Uterus (tissue), 3 donors: ENCODE measurements at regions not wholly inside any gene's neighbourhood (a gene's known extent, or its start where the extent isn't known, plus 50 kb on each side); places are given as distances from the start of the nearest gene placed in this dataset.

Experiments
- DNase-seq, 2 donors: peaks; one replicate each; pipeline ENCODE4 v3.0.0-alpha.2; 2019 to 2020
- H3K27ac ChIP-seq, 2 donors: fragments of 200-600 bp; sonication (generic); 1 replicate in 1 of 2; 2 replicates in 1 of 2; pipeline ENCODE4 v1.5.1; 2016 to 2018
- H3K27me3 ChIP-seq, 2 donors: fragments of 200-600 bp; sonication (generic); one replicate each; pipeline ENCODE4 v1.5.1; 2018 to 2019; ENCODE audit warnings: control low read depth in 1 of 2
- H3K36me3 ChIP-seq, 2 donors: fragments of 200-600 bp; sonication (generic); one replicate each; pipeline ENCODE4 v1.5.1; 2019; ENCODE audit warnings: control low read depth in 1 of 2
- H3K4me1 ChIP-seq, 2 donors: fragments of 200-600 bp; sonication (generic); one replicate each; pipeline ENCODE4 v1.5.1; 2018 to 2019; ENCODE audit warnings: control low read depth in 1 of 2
- H3K4me3 ChIP-seq, 2 donors: fragments of 200-600 bp; sonication (generic); 1 replicate in 1 of 2; 2 replicates in 1 of 2; pipeline ENCODE4 v1.5.1; 2018 to 2019; ENCODE audit warnings: mild to moderate bottlenecking in 1 of 2
- H3K9me3 ChIP-seq, 2 donors: fragments of 200-600 bp; sonication (generic); one replicate each; pipeline ENCODE4 v1.5.1; 2019; ENCODE audit warnings: control low read depth in 1 of 2
- POLR2A ChIP-seq, 2 donors: fragments of 450-650 bp; IDR thresholded peaks; one replicate each; pipeline ENCODE4 v1.6.1; 2016; ENCODE audit warnings: antibody characterized with exemption in 2 of 2, mild to moderate bottlenecking in 1 of 2, moderate library complexity in 1 of 2
- intact Hi-C: fragments of 100-400 bp; cut with DNase I; formaldehyde crosslinking; loops from one replicate; pipeline ENCODE4 v1.15.1; 2023; ENCODE audit warnings: low total_unique reads
- TF ChIP-seq, protein P1 (sequence below), 4 experiments: fragments of 200-600 bp in 2 of 4; fragments of 450-650 bp in 2 of 4; sonication (generic) in 2 of 4; IDR thresholded peaks; one replicate each; pipeline ENCODE4 v1.5.1; 2016 to 2019; ENCODE audit warnings: antibody characterized with exemption in 4 of 4, mild to moderate bottlenecking in 2 of 4, moderate library complexity in 1 of 4
- donor health status: DM: yes; HTN: yes; CAD: no.

DNA sequence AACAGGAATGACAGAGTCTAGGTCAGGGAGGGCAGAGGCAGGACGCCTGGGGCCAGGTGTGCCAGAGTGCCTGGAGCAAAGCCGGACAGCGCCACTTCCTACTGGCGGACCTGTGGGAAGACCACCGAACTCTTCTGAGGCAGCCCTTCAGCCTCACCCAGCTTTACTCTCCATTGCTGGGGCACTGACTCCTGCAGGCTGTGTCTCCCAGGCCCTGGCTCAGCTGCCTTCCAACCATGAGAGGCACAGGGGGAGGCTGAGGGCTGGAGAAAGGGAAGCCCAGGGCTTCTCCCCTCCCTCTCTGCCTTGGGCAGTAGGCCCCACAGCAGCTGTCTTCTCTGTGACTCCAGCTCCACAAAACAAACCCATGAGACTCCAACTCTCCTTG, 139.6 kb upstream of the UNC5B start:
- Histone ChIP-seq H3K4me3 (no peak overlapping the region), H3K9me3 (no peaks in the 10 kb centered on the region), H3K27me3 (no peaks in the 10 kb centered on the region), H3K4me1 (no peaks in the 10 kb centered on the region), H3K36me3 (no peaks in the 10 kb centered on the region), H3K27ac (no peak overlapping the region)
- intact Hi-C loops = no loop called here
- DNase-seq = no peak
- TF ChIP-seq, protein P1, sequence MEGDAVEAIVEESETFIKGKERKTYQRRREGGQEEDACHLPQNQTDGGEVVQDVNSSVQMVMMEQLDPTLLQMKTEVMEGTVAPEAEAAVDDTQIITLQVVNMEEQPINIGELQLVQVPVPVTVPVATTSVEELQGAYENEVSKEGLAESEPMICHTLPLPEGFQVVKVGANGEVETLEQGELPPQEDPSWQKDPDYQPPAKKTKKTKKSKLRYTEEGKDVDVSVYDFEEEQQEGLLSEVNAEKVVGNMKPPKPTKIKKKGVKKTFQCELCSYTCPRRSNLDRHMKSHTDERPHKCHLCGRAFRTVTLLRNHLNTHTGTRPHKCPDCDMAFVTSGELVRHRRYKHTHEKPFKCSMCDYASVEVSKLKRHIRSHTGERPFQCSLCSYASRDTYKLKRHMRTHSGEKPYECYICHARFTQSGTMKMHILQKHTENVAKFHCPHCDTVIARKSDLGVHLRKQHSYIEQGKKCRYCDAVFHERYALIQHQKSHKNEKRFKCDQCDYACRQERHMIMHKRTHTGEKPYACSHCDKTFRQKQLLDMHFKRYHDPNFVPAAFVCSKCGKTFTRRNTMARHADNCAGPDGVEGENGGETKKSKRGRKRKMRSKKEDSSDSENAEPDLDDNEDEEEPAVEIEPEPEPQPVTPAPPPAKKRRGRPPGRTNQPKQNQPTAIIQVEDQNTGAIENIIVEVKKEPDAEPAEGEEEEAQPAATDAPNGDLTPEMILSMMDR (IDR thresholded peaks at IDR 0.05) = no peak
- no peak for TF ChIP-seq POLR2A (IDR thresholded peaks at IDR 0.05)

DNA sequence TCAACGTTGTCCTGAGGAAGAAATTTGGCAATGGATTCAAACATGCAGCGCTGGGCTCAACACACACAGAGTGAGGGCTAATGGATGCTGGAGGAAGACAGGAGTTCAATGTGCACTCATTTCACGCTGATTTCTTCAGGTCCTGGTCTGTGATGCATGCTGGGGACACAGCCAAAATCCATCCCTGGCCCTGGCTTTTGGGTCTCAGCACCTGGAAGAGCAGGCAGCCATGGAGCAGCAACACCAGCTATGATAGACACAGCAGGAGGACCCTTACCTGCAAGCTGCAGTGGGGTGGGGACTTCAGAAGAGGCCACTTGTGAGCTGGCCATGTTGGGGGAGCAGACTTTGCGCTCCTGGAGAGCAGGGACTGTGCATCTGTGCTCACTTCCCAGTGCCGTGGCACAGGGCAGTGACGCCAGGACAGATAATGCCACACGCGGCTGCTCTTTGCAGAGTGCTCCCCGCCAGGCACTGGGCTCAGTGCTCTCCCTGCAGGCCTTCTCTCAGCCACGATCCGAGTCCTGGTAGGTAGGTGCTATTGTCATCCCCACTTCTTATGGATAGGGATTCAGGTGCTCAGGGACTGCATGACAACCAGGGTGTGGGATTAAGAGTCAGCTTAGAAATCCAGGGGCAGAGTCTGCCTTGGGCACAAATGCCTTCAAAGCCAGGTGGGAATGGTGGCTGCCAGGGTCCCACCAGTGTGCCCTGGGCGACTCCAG, 138.8 kb upstream of the UNC5B start:
- no peaks in the 10 kb centered on the region for H3K9me3 ChIP-seq
- H3K4me3 ChIP-seq = no peak overlapping the region
- no peak for TF ChIP-seq POLR2A (IDR thresholded peaks at IDR 0.05)
- TF ChIP-seq, protein P1 (IDR thresholded peaks at IDR 0.05) = no peak
- no peaks in the 10 kb centered on the region for H3K27me3 ChIP-seq
- no peaks in the 10 kb centered on the region for H3K36me3 ChIP-seq
- no peak overlapping the region for H3K27ac ChIP-seq
- H3K4me1 ChIP-seq = no peaks in the 10 kb centered on the region
- DNase-seq = no peak
- intact Hi-C loops = no loop called here

DNA sequence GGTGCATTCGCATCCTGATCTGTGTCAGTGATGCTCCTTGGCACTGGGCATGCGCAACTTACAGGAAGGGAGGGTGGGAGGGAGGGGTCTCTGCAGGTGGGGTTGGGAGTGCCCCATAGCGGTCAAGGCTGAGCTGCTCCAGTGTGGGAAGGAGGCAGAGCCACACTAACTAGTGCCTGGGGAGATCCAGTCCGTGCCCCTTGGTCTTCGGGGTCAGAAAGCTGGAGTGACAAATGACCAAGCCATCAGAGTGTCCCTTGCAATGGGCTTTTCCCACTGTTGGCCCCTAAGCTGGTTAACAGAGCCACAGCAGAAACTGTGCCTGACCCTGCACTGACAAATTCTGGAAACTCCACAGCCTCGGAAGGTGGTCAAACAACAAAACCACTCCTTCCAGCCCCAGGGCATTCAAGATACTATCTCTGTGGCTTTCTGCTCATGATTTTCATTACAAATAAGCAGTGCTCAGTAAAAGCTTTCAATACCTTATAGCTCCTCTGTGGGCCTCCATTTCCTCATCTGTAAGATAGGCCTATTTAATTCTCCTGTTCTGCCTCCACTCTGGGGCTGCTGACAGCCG, 138.1 kb upstream of the UNC5B start:
- no peak overlapping the region for H3K27ac ChIP-seq
- no peak for DNase-seq
- H3K9me3 ChIP-seq = no peaks in the 10 kb centered on the region
- TF ChIP-seq POLR2A (IDR thresholded peaks at IDR 0.05) = no peak
- TF ChIP-seq, protein P1 (IDR thresholded peaks at IDR 0.05) = no peak
- H3K4me1 ChIP-seq = no peaks in the 10 kb centered on the region
- H3K36me3 ChIP-seq = no peaks in the 10 kb centered on the region
- no peak overlapping the region for H3K4me3 ChIP-seq
- no peaks in the 10 kb centered on the region for H3K27me3 ChIP-seq
- intact Hi-C loops = no loop called here

DNA sequence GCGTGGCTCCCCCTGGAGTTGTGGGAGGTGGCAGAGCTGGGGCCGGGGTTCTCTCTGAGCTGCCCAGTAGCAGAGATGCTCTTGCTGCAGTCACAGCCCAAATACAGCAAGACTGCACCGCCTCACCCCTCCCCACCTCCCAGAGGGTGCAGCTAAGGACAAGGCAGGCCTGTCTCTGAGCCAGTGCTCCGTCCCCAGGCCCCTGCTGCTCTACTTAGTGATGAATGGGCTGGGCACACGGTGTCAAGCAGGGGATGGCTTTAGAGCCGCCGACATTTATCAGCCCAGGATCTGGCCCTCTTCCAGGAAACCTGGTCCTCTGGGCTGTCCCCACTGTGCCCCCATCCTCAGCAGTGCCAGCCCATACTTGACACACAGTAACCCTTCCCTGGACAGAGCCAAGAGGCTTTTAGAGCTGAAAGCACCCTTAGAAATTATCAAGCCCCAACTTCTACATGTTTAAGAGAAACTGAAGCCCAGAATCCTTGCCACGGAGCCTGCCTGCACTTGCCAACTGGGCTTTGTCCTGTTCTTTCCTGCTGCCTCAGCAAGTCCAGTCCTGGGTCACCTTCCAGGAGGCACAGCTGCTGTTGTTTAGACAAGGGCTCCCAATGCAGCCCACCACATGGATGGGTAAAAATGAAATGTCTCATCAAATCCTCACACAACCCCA, 137.1 kb upstream of the UNC5B start:
- no peaks in the 10 kb centered on the region for H3K9me3 ChIP-seq
- DNase-seq = peak; percentile 8 to 11
- intact Hi-C loops = no loop called here
- no peaks in the 10 kb centered on the region for H3K4me1 ChIP-seq
- TF ChIP-seq, protein P1 (IDR thresholded peaks at IDR 0.05) = no peak
- no peak for TF ChIP-seq POLR2A (IDR thresholded peaks at IDR 0.05)
- H3K27me3 ChIP-seq = no peaks in the 10 kb centered on the region
- no peak overlapping the region for H3K4me3 ChIP-seq
- no peak overlapping the region for H3K27ac ChIP-seq
- no peaks in the 10 kb centered on the region for H3K36me3 ChIP-seq
